H9 (cell line): ENCODE measurements at regions not wholly inside any gene's neighbourhood (a gene's known extent, or its start where the extent isn't known, plus 50 kb on each side); places are given as distances from the start of the nearest gene placed in this dataset.

ENCODE experiments used
- DNase-seq: peaks from one replicate; pipeline ENCODE4 v3.0.0-alpha.2; 2017
- H2AFZ ChIP-seq: one replicate; pipeline ENCODE4 v1.6.1; 2013; ENCODE audit warnings: mild to moderate bottlenecking, low read length, control low read depth, moderate library complexity
- H2AK5ac ChIP-seq: 2 replicates; pipeline ENCODE4 v1.6.1; 2013; ENCODE audit warnings: low read length, control low read depth, mixed read lengths; ENCODE audit not compliant: insufficient read length
- H2BK120ac ChIP-seq: one replicate; pipeline ENCODE4 v1.6.1; 2013; ENCODE audit warnings: low read depth, mild to moderate bottlenecking, low read length, control low read depth, inconsistent platforms; ENCODE audit not compliant: poor library complexity, severe bottlenecking
- H2BK12ac ChIP-seq: 2 replicates; pipeline ENCODE4 v1.6.1; 2013; ENCODE audit warnings: low read length, control low read depth, mixed read lengths, low read depth; ENCODE audit not compliant: insufficient read length
- H2BK15ac ChIP-seq: 2 replicates; pipeline ENCODE4 v1.6.1; 2013; ENCODE audit warnings: low read depth, low read length, control low read depth
- H2BK20ac ChIP-seq: one replicate; pipeline ENCODE4 v1.6.1; 2013; ENCODE audit warnings: low read depth, mild to moderate bottlenecking, low read length, control low read depth, inconsistent platforms; ENCODE audit not compliant: poor library complexity, severe bottlenecking
- H2BK5ac ChIP-seq: 2 replicates; pipeline ENCODE4 v1.6.1; 2013; ENCODE audit warnings: low read length, control low read depth, mixed read lengths; ENCODE audit not compliant: insufficient read length
- H3K14ac ChIP-seq: 2 replicates; pipeline ENCODE4 v1.6.1; 2013; ENCODE audit warnings: low read length, control low read depth; ENCODE audit not compliant: insufficient read depth
- H3K18ac ChIP-seq: 2 replicates; pipeline ENCODE4 v1.6.1; 2013; ENCODE audit warnings: low read depth, mild to moderate bottlenecking, mixed read lengths, low read length, control low read depth; ENCODE audit not compliant: insufficient read length
- H3K23ac ChIP-seq: 2 replicates; pipeline ENCODE4 v1.6.1; 2013; ENCODE audit warnings: low read length, control low read depth, mixed read lengths, low read depth; ENCODE audit not compliant: insufficient read length
- H3K23me2 ChIP-seq: 2 replicates; pipeline ENCODE4 v1.6.1; 2013; ENCODE audit warnings: low read depth, mild to moderate bottlenecking, mixed read lengths, low read length, control low read depth; ENCODE audit not compliant: insufficient read length, poor library complexity, severe bottlenecking
- H3K27ac ChIP-seq: 2 replicates; pipeline ENCODE4 v1.5.1; 2013; ENCODE audit warnings: low read length, control low read depth, mixed read lengths, low read depth; ENCODE audit not compliant: insufficient read length
- H3K27me3 ChIP-seq: 2 replicates; pipeline ENCODE4 v1.6.1; 2013; ENCODE audit warnings: low read length, control low read depth, inconsistent platforms; ENCODE audit not compliant: insufficient read depth
- H3K4ac ChIP-seq: 2 replicates; pipeline ENCODE4 v1.6.1; 2013; ENCODE audit warnings: low read depth, mild to moderate bottlenecking, control low read depth, inconsistent platforms, low read length, moderate library complexity
- H3K4me1 ChIP-seq: 2 replicates; pipeline ENCODE4 v1.6.1; 2013; ENCODE audit warnings: low read length, control low read depth, inconsistent platforms; ENCODE audit not compliant: insufficient read depth
- H3K4me2 ChIP-seq: 2 replicates; pipeline ENCODE4 v1.6.1; 2013; ENCODE audit warnings: low read length, control low read depth, mixed read lengths; ENCODE audit not compliant: insufficient read length, insufficient read depth
- H3K56ac ChIP-seq: 2 replicates; pipeline ENCODE4 v1.6.1; 2013; ENCODE audit warnings: low read depth, mild to moderate bottlenecking, mixed read lengths, low read length, control low read depth; ENCODE audit not compliant: insufficient read length
- H3K79me1 ChIP-seq: 2 replicates; pipeline ENCODE4 v1.6.1; 2013; ENCODE audit warnings: low read depth, mild to moderate bottlenecking, moderate library complexity, low read length, control low read depth, inconsistent platforms; ENCODE audit not compliant: insufficient read depth, poor library complexity, severe bottlenecking
- H3K79me2 ChIP-seq: 2 replicates; pipeline ENCODE4 v1.6.1; 2013; ENCODE audit warnings: low read length, control low read depth, inconsistent platforms; ENCODE audit not compliant: insufficient read depth
- H3K9ac ChIP-seq: 2 replicates; pipeline ENCODE4 v1.6.1; 2013; ENCODE audit warnings: low read length, control low read depth, mixed read lengths; ENCODE audit not compliant: insufficient read length; ENCODE audit errors: extremely low read depth
- H3K9me3 ChIP-seq: one replicate; pipeline ENCODE4 v1.6.1; 2013; ENCODE audit warnings: low read depth, low read length, inconsistent platforms; ENCODE audit not compliant: control insufficient read depth
- H3T11ph ChIP-seq: one replicate; pipeline ENCODE4 v1.6.1; 2013; ENCODE audit warnings: mild to moderate bottlenecking, low read length, control low read depth, inconsistent platforms
- H4K20me1 ChIP-seq: one replicate; pipeline ENCODE4 v1.6.1; 2013; ENCODE audit not compliant: control insufficient read depth, insufficient read length, insufficient read depth
- H4K5ac ChIP-seq: 2 replicates; pipeline ENCODE4 v1.6.1; 2013; ENCODE audit warnings: low read depth, mild to moderate bottlenecking, mixed read lengths, low read length, control low read depth; ENCODE audit not compliant: insufficient read length
- H4K8ac ChIP-seq: replicated peaks from 2 replicates; pipeline ENCODE4 v1.6.1; 2013; ENCODE audit warnings: low read length, control low read depth, mixed read lengths, low read depth; ENCODE audit not compliant: insufficient read length
- H4K91ac ChIP-seq: 2 replicates; pipeline ENCODE4 v1.6.1; 2013; ENCODE audit warnings: low read depth, mild to moderate bottlenecking, moderate library complexity, mixed read lengths, low read length, control low read depth; ENCODE audit not compliant: insufficient read length
- H3K27ac Mint-ChIP-seq, 3 experiments: 2 replicates in 2 of 3; 3 replicates in 1 of 3; pipeline ENCODE4 v1.8.0; 2020 to 2021; ENCODE audit warnings: mixed read lengths in 3 of 3, mild to moderate bottlenecking in 1 of 3, moderate library complexity in 1 of 3
- H3K27me3 Mint-ChIP-seq: 2 replicates; pipeline ENCODE4 v1.8.0; 2021; ENCODE audit warnings: low read depth, mild to moderate bottlenecking, moderate library complexity, mixed read lengths
- H3K36me3 Mint-ChIP-seq, 3 experiments: 2 replicates in 2 of 3; 3 replicates in 1 of 3; pipeline ENCODE4 v1.8.0; 2020 to 2021; ENCODE audit warnings: low read depth in 3 of 3, mixed read lengths in 3 of 3; ENCODE audit not compliant: insufficient read depth in 1 of 3
- H3K4me1 Mint-ChIP-seq, 2 experiments: 2 replicates each; pipeline ENCODE4 v1.8.0; 2020; ENCODE audit warnings: mixed read lengths in 2 of 2
- H3K4me3 Mint-ChIP-seq, 2 experiments: 2 replicates in 1 of 2; 3 replicates in 1 of 2; pipeline ENCODE4 v1.8.0; 2020 to 2021; ENCODE audit warnings: mild to moderate bottlenecking in 2 of 2, mixed read lengths in 2 of 2, moderate library complexity in 1 of 2
- H3K9me3 Mint-ChIP-seq, 2 experiments: 2 replicates in 1 of 2; 3 replicates in 1 of 2; pipeline ENCODE4 v1.8.0; 2020; ENCODE audit warnings: mild to moderate bottlenecking in 2 of 2, mixed read lengths in 2 of 2, moderate library complexity in 1 of 2
- CTCF ChIP-seq: fragments of 200-600 bp; sonication (generic); conservative IDR thresholded peaks from 3 replicates; pipeline ENCODE4 v1.8.0; 2021; ENCODE audit warnings: antibody characterized with exemption, mild to moderate bottlenecking
- WGBS: extraction: QIAGEN DNeasy Blood & Tissue Kit; methylation state at CpG from one replicate; pipeline ENCODE4 v1.1.7; 2013; ENCODE audit warnings: missing lambda C conversion rate, low lambda C conversion rate, mixed read lengths; ENCODE audit not compliant: insufficient read length; ENCODE audit errors: extremely low coverage; 5-methylcytosine and 5-hydroxymethylcytosine counted together

- TF ChIP-seq CTCF = no peak
- H4K91ac ChIP-seq = no peak overlapping the region
- H3K14ac ChIP-seq = no peak overlapping the region
- H3K79me1 ChIP-seq = no peaks in the 10 kb centered on the region
- no peak overlapping the region for H4K5ac ChIP-seq
- no peak overlapping the region for H3K23ac ChIP-seq
- Mint-ChIP-seq H3K27ac (no peak overlapping the region), H3K4me1 (no peaks in the 10 kb centered on the region), H3K4me3 (no peak overlapping the region), H3K36me3 (no peaks in the 10 kb centered on the region; a peak in 1 of 7 replicates), H3K27me3 (peaks cover 3% of the 10 kb centered on the region), H3K9me3 (no peaks in the 10 kb centered on the region)
- no peak overlapping the region for H3K18ac ChIP-seq
- no CpG with 5 or more reads among the region's 4 CpGs for WGBS
- H3K23me2 ChIP-seq = no peaks in the 10 kb centered on the region
- H2BK5ac ChIP-seq = no peak overlapping the region
- no peak overlapping the region for H3K27ac ChIP-seq
- H3K27me3 ChIP-seq = no peaks in the 10 kb centered on the region
- H3T11ph ChIP-seq = no peak overlapping the region
- no peak overlapping the region for H2AFZ ChIP-seq
- H3K9ac ChIP-seq = no peak overlapping the region
- no peak overlapping the region for H4K8ac ChIP-seq
- no peak overlapping the region for H2BK120ac ChIP-seq
- no peaks in the 10 kb centered on the region for H4K20me1 ChIP-seq
- H3K4me1 ChIP-seq = no peaks in the 10 kb centered on the region
- H3K9me3 ChIP-seq = no peaks in the 10 kb centered on the region
- DNase-seq = no peak
- no peak overlapping the region for H2BK15ac ChIP-seq
- no peak overlapping the region for H2BK20ac ChIP-seq
- H3K79me2 ChIP-seq = no peaks in the 10 kb centered on the region
- H2AK5ac ChIP-seq = no peak overlapping the region
- no peak overlapping the region for H2BK12ac ChIP-seq
- no peak overlapping the region for H3K4me2 ChIP-seq
- no peak overlapping the region for H3K56ac ChIP-seq
- H3K4ac ChIP-seq = no peak overlapping the region
Observed at GRCh38 chr18:26635466-26635865, 87.1 kb upstream of the KCTD1 start.
